ENCODE measurements at regions not wholly inside any gene's neighbourhood (a gene's known extent, or its start where the extent isn't known, plus 50 kb on each side); places are given as distances from the start of the nearest gene placed in this dataset.

DNA sequence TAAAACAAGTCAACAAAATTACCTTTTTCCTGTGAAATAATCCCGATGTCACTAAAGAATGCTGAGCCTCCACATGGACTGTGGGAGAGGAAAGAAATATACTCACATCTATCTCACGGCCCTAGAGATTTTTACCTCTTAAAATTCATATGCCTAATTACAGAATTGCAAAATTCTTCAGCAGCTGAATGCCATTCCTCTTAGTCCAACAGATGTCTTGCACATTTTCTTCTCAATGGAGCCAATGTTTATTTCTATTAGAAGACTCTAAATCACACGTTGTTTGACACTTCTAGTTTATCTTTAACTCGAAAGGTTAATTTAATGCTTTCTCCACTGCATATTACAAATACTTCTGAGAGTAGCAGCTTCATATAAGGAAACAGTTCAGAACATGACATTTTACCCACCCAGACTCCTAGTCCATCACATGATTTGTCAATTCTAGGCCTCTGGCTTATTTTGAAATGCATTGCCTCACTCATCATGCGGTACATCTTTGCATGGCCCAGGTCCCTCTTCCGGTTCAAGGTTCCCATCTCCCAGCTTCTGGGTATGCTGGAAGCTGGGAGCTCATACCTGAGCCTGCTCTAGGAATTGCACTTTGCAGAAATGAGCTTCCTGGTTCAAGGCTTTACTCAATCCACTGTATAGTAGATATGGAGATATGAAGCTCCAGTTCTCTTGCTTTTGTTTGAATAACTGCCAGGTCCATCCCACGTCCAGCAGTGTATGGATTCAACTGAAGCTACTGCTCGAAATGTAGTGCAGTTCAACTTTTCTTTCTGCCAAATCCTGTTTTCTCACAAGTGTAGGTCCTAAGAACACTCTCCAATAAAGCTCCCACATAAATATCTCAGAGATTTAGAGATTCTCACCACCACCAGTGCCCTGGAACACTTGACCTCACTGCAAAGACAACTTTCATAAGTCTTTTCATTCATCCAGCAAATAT is 306.2 kb downstream of the GPR37 start:
- TF ChIP-seq, protein P1, sequence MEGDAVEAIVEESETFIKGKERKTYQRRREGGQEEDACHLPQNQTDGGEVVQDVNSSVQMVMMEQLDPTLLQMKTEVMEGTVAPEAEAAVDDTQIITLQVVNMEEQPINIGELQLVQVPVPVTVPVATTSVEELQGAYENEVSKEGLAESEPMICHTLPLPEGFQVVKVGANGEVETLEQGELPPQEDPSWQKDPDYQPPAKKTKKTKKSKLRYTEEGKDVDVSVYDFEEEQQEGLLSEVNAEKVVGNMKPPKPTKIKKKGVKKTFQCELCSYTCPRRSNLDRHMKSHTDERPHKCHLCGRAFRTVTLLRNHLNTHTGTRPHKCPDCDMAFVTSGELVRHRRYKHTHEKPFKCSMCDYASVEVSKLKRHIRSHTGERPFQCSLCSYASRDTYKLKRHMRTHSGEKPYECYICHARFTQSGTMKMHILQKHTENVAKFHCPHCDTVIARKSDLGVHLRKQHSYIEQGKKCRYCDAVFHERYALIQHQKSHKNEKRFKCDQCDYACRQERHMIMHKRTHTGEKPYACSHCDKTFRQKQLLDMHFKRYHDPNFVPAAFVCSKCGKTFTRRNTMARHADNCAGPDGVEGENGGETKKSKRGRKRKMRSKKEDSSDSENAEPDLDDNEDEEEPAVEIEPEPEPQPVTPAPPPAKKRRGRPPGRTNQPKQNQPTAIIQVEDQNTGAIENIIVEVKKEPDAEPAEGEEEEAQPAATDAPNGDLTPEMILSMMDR (IDR thresholded peaks at IDR 0.05; ENCODE audit: low read depth, low read length) = no peak
- peak overlapping the region; percentile 24 for H3K4me3 ChIP-seq (ENCODE audit: low read depth, low read length)

DNA sequence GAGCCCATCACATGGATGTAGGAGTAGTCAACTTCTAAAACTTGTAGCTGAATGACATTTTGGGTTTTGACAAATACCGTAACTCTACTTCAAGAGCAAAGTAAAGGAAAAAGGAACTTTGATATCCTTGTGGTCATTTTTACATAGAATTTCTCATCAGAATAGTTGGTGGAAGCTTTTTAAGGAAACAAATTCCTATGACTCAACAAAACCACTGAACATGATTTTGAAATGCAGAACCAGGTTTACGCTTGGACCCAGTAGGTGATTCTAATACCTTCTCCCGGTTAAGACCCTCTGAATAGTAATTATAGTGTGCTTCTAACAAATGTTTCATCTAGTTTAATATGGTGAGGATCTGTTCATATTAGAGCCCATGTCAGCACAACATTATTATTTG is 307.8 kb downstream of the GPR37 start:
- TF ChIP-seq, protein P1 (IDR thresholded peaks at IDR 0.05; ENCODE audit: low read depth, low read length) = no peak

DNA sequence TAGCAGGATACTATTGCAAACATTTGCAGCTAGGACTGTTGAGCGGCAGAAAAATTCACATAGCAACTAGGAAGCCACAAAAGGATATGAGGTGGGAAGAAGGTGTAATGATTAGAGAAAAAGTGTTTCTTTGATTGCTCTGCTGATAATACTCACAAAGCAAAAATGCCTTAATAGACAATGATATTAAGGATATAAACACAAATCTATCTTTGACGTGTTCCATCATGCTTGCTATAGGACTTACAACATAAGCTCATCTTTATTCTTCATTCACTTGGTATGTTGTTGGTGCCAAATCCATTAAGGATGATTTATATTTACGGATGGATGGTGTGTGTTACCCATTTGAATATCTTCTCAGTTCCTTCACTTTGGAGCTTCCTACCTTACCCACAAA is 309.3 kb downstream of the GPR37 start:
- no peak overlapping the region for H3K4me3 ChIP-seq (ENCODE audit: low read depth, low read length)
- TF ChIP-seq, protein P1 (IDR thresholded peaks at IDR 0.05; ENCODE audit: low read depth, low read length) = no peak

More for the DNA sequence above, 307.8 kb downstream of the GPR37 start:
- peak overlapping the region; percentile 25; the same call in 1 of the 2 replicates for H3K4me3 ChIP-seq (ENCODE audit: low read depth, low read length)

DNA sequence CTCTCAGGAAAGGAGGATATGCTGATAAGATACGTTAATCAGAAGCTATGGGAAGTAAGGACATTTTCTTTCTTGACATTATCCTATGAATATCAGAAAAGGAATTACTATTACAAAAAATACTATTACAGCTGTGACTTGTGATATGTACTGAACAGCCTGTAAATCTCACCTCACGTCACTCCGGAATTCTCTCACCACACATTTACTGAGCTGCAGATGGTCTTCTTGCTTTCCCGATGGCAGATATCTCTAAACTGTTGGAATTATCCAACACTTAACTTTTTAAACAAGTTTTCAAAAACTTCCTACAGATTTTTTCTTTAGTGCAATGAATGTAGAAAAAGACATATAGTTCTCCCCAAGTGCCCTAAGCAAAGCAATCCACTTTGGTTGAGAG is 313.4 kb downstream of the GPR37 start:
- H3K4me3 ChIP-seq (ENCODE audit: low read depth, low read length) = no peak overlapping the region
- TF ChIP-seq, protein P1 (IDR thresholded peaks at IDR 0.05; ENCODE audit: low read depth, low read length) = no peak

DNA sequence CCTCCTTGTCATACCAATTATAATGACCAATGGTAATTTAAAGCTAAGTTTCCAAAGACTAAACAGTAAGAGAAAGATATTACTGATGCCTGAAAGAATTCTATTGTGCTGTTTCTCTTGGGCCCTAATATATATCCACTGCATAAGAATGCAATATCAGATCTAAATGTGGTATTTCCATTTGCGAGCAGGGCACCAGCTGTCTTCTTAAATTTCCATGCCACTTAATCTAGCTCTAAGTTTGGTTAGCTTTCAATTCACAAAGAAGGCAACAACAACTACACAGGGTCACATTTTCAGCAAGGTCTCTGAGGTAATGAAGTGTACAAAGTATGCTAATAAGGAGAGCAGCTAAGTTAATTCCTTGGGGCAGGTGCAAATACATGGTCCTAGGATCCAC is 315.7 kb downstream of the GPR37 start:
- no peak overlapping the region for H3K4me3 ChIP-seq (ENCODE audit: low read depth, low read length)
- TF ChIP-seq, protein P1 (IDR thresholded peaks at IDR 0.05; ENCODE audit: low read depth, low read length) = no peak

DNA sequence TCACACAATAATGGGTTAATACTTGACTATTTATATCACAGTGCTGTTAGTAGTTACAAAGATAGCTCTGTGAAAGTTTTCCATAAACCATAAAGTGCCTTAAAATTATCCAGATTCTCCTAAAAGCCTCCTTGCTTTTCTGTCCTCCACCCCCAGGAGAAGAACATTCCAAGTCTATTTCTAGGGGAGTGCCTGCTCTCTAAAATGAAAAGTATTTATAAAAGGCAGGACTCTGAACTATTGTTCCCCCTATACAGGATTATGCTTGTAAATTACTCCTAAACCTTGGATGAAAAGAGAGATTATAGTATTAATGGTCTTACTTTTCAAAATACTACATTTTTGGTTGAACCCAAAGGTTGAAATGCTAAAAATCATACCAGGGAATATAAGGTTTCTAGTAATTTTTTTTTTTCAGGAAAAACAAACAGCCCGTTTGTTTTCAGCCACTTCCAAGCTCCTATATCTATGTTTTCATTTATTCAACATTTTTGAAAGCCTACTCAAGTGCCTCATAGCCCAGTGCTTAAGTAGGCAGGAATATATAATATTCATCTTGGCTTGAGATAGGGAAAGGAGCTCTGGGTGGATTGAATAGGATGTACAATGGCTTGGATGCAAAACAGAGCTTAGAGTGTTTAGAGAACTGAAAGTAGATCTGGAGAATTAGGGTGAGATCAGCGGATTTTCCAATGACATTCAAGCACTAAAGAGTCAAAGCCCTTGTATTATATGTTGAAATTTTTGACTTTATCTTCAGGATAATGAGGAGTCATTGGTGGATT is 320.7 kb downstream of the GPR37 start:
- TF ChIP-seq, protein P1 (IDR thresholded peaks at IDR 0.05; ENCODE audit: low read depth, low read length) = no peak
- H3K4me3 ChIP-seq (ENCODE audit: low read depth, low read length) = no peak overlapping the region
